Mesendoderm (in vitro differentiated cells): ENCODE measurements at regions not wholly inside any gene's neighbourhood (a gene's known extent, or its start where the extent isn't known, plus 50 kb on each side); places are given as distances from the start of the nearest gene placed in this dataset.
A peak's percentile ranks its signal among the peaks of the same experiment; 100 is the strongest.

Experiments used
- DNase-seq: peaks from one replicate; pipeline ENCODE4 v3.0.0; 2013
- H2AK5ac ChIP-seq: 2 replicates; pipeline ENCODE4 v1.6.1; 2013; ENCODE audit warnings: low read length, inconsistent platforms
- H2BK120ac ChIP-seq: 2 replicates; pipeline ENCODE4 v1.6.1; 2013; ENCODE audit warnings: low read depth, mild to moderate bottlenecking, low read length, moderate library complexity, mixed read lengths
- H2BK15ac ChIP-seq: replicated peaks from 2 replicates; pipeline ENCODE4 v1.6.1; 2013; ENCODE audit warnings: low read depth, mild to moderate bottlenecking, moderate library complexity
- H2BK5ac ChIP-seq: 2 replicates; pipeline ENCODE4 v1.6.1; 2013; ENCODE audit warnings: low read length, inconsistent platforms
- H3K18ac ChIP-seq: 2 replicates; pipeline ENCODE4 v1.6.1; 2013; ENCODE audit warnings: mild to moderate bottlenecking, low read length, mixed read lengths
- H3K23ac ChIP-seq: one replicate; pipeline ENCODE4 v1.6.1; 2013; ENCODE audit warnings: low read length
- H3K27ac ChIP-seq: 2 replicates; pipeline ENCODE4 v1.5.1; 2013; ENCODE audit warnings: low read depth, mild to moderate bottlenecking, inconsistent platforms, low read length, moderate library complexity
- H3K27me3 ChIP-seq: 2 replicates; pipeline ENCODE4 v1.6.1; 2013; ENCODE audit warnings: low read length, control low read depth, mild to moderate bottlenecking, inconsistent platforms; ENCODE audit not compliant: insufficient read depth, poor library complexity
- H3K36me3 ChIP-seq: 2 replicates; pipeline ENCODE4 v1.6.1; 2013; ENCODE audit warnings: low read length, inconsistent platforms; ENCODE audit not compliant: control insufficient read depth, insufficient read depth
- H3K4ac ChIP-seq: one replicate; pipeline ENCODE4 v1.6.1; 2013; ENCODE audit warnings: low read depth, mild to moderate bottlenecking, low read length, moderate library complexity
- H3K4me1 ChIP-seq: 2 replicates; pipeline ENCODE4 v1.6.1; 2013; ENCODE audit warnings: low read depth, low read length, inconsistent platforms; ENCODE audit not compliant: control insufficient read depth
- H3K4me2 ChIP-seq: 2 replicates; pipeline ENCODE4 v1.6.1; 2013; ENCODE audit warnings: low read length
- H3K4me3 ChIP-seq: 2 replicates; pipeline ENCODE4 v1.5.1; 2013; ENCODE audit warnings: mild to moderate bottlenecking, low read length
- H3K56ac ChIP-seq: one replicate; pipeline ENCODE4 v1.6.1; 2013; ENCODE audit warnings: low read length
- H3K79me1 ChIP-seq: 2 replicates; pipeline ENCODE4 v1.6.1; 2013; ENCODE audit warnings: low read length, inconsistent platforms
- H3K79me2 ChIP-seq: 2 replicates; pipeline ENCODE4 v1.6.1; 2013; ENCODE audit warnings: mild to moderate bottlenecking, low read length; ENCODE audit not compliant: control insufficient read depth, insufficient read depth
- H3K9ac ChIP-seq: 2 replicates; pipeline ENCODE4 v1.6.1; 2013; ENCODE audit warnings: low read length, inconsistent platforms
- H4K5ac ChIP-seq: one replicate; pipeline ENCODE4 v1.6.1; 2013; ENCODE audit warnings: low read length
- H4K8ac ChIP-seq: one replicate; pipeline ENCODE4 v1.6.1; 2013; ENCODE audit warnings: low read depth, mild to moderate bottlenecking, control low read depth, low read length, moderate library complexity
- WGBS: extraction: QIAGEN DNeasy Blood & Tissue Kit; methylation state at CpG from one replicate; pipeline ENCODE4 v1.1.7; 2013; ENCODE audit warnings: low lambda C conversion rate, missing lambda C conversion rate; ENCODE audit not compliant: insufficient coverage; ENCODE audit errors: extremely low coverage; 5-methylcytosine and 5-hydroxymethylcytosine counted together

DNA sequence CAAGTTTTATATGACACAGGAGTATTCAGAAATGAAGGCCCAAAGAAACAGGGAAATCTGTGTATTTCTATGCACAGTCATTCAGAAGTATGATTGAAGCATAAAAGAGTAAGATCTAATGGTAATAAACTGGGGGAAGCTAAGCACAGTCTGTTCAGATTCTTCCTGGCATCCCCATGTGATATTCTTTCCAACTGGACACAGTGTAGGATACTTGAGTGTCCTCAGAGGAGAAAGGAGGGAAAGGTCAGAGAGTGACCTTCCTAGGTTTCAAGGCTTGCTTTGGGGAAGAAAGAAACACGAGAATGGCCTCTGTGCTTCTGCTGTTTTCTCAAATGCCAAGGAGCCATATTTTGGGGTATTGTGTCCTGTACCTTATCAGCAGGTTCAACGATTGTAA lies 1798.4 kb upstream of the WWC1 start:
- Histone ChIP-seq H3K4me1 (no peaks in the 10 kb centered on the region), H3K27me3 (no peaks in the 10 kb centered on the region), H2BK120ac (no peak overlapping the region), H3K4me2 (no peak overlapping the region), H4K8ac (no peak overlapping the region), H3K56ac (no peak overlapping the region), H3K9ac (no peak overlapping the region), H3K36me3 (no peaks in the 10 kb centered on the region), H2BK15ac (no peak overlapping the region), H3K18ac (no peak overlapping the region), H4K5ac (no peak overlapping the region), H3K27ac (no peak overlapping the region), H2BK5ac (no peak overlapping the region), H2AK5ac (no peak overlapping the region), H3K4ac (no peak overlapping the region), H3K79me1 (no peaks in the 10 kb centered on the region), H3K23ac (no peak overlapping the region), H3K79me2 (no peaks in the 10 kb centered on the region), H3K4me3 (no peak overlapping the region)
- no CpG with 5 or more reads among the region's 2 CpGs for WGBS
- no peak for DNase-seq

GRCh38 chr5:166493612-166494011 lies 1797.8 kb upstream of the WWC1 start:
- no peak overlapping the region for H2AK5ac ChIP-seq
- H4K8ac ChIP-seq = no peak overlapping the region
- H2BK15ac ChIP-seq = no peak overlapping the region
- no peaks in the 10 kb centered on the region for H3K79me2 ChIP-seq
- no peak overlapping the region for H2BK5ac ChIP-seq
- no peak overlapping the region for H3K56ac ChIP-seq
- H3K9ac ChIP-seq = no peak overlapping the region
- no peak overlapping the region for H4K5ac ChIP-seq
- no peaks in the 10 kb centered on the region for H3K36me3 ChIP-seq
- H3K79me1 ChIP-seq = no peaks in the 10 kb centered on the region
- no peak overlapping the region for H3K4me3 ChIP-seq
- H3K27me3 ChIP-seq = no peaks in the 10 kb centered on the region
- H3K4me2 ChIP-seq = no peak overlapping the region
- DNase-seq = peak; percentile 52
- no peak overlapping the region for H3K4ac ChIP-seq
- no CpG with 5 or more reads among the region's 7 CpGs for WGBS
- H3K18ac ChIP-seq = no peak overlapping the region
- H3K4me1 ChIP-seq = no peaks in the 10 kb centered on the region
- no peak overlapping the region for H3K27ac ChIP-seq
- no peak overlapping the region for H2BK120ac ChIP-seq
- H3K23ac ChIP-seq = no peak overlapping the region

DNA sequence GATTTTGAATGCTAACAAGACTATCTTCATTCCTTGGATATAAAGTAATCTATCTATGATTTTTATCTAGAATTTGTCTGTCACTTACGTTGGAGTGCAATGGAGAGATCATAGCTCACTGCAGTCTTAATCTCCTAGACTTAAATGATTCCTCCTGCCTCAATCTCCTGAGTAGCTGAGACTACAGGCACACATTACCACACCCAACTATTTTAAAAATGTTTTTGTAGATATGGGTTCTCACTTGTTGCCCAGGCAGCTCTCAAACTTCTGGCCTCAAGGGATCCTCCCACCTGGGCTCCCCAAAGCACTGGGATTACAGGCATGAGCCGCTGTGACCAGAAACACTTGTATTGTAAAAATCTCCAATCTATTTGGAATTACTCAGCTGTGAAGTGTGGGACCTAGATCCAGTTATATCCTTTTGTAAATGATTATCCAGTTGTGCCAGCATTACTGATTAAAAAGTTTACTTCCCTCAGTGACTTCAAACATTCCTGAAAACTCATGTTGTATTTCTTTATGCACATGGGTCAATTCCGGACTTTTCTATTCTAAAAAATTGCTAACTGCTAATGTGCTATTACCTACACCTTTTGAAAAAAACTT lies 1793.8 kb upstream of the WWC1 start:
- H2BK5ac ChIP-seq = no peak overlapping the region
- H3K27me3 ChIP-seq = no peaks in the 10 kb centered on the region
- H3K4me2 ChIP-seq = no peak overlapping the region
- no peak overlapping the region for H2BK15ac ChIP-seq
- no peaks in the 10 kb centered on the region for H3K79me1 ChIP-seq
- no peak overlapping the region for H3K4ac ChIP-seq
- DNase-seq = peak; percentile 56
- H3K23ac ChIP-seq = no peak overlapping the region
- no peaks in the 10 kb centered on the region for H3K36me3 ChIP-seq
- WGBS = no CpG with 5 or more reads among the region's 3 CpGs
- no peak overlapping the region for H3K27ac ChIP-seq
- H4K5ac ChIP-seq = no peak overlapping the region
- no peak overlapping the region for H3K9ac ChIP-seq
- no peak overlapping the region for H3K18ac ChIP-seq
- H3K4me1 ChIP-seq = no peaks in the 10 kb centered on the region
- no peak overlapping the region for H2BK120ac ChIP-seq
- H3K56ac ChIP-seq = no peak overlapping the region
- H3K79me2 ChIP-seq = no peaks in the 10 kb centered on the region
- no peak overlapping the region for H3K4me3 ChIP-seq
- H2AK5ac ChIP-seq = no peak overlapping the region
- no peak overlapping the region for H4K8ac ChIP-seq

DNA sequence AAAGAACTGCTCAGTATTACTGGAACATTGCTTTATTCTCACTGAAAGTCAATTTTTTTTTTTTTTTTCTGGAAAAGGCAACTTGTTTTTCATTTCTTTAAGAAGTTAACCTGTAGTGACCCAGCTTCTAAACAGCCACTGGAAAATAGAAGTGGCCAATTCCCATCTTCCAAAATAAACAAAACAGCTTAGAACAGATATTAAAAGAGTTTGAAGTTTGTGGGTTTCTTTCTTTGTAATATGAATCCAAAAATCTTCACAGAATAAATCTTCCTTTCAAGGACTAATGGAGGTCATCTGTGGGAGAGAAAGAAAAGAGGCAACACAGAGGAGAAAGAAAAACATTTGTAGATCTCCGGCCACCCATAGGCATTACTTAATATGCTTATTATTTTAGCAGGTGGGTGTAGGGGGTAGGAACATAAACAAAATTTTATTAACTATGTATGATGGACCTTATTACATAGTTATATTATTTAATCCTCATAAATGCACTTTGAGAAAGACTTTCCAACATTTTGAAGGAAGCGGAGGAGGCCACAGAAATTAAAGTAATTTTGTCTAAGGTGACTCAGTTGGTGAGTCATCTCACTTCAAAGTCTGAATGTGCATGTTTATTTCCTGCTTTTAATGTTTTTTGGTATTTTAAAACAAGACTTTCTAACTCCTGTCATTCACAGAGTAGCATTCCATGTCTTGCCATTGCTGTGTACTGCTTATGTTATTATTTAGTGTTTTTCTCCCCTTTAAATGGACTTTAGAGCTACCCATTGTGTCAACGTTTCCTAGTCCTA lies 1791.8 kb upstream of the WWC1 start:
- Histone ChIP-seq H2BK5ac (no peak overlapping the region), H3K4me3 (no peak overlapping the region), H3K9ac (no peak overlapping the region), H3K79me1 (no peaks in the 10 kb centered on the region), H3K23ac (no peak overlapping the region), H2AK5ac (no peak overlapping the region), H3K27me3 (no peaks in the 10 kb centered on the region), H4K8ac (no peak overlapping the region), H4K5ac (no peak overlapping the region), H3K4ac (no peak overlapping the region), H3K4me2 (no peak overlapping the region), H3K27ac (no peak overlapping the region), H3K18ac (no peak overlapping the region), H3K36me3 (no peaks in the 10 kb centered on the region), H2BK120ac (no peak overlapping the region), H3K4me1 (no peaks in the 10 kb centered on the region), H3K56ac (no peak overlapping the region), H2BK15ac (no peak overlapping the region), H3K79me2 (no peaks in the 10 kb centered on the region)
- WGBS = no CpG with 5 or more reads among the region's 3 CpGs
- no peak for DNase-seq

DNA sequence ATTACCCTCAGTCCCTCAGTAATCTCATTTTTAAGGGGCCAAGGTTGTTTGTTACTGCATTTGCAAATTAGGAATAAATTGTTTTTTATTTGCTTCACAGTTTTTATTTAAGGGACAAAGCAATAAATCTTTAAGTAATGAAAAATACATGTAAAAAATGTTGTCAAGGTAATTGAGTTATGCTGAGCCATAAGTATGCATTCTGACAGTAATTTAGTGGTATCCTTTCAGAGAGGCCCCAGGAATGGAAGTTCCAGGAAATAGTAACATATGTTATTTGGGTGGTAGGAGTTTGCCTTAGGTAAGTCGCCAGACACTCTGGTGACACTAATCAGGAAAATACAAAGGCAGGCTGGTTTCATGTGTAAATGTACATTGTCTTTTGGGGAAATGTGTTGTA lies 1787.9 kb upstream of the WWC1 start:
- no peaks in the 10 kb centered on the region for H3K4me1 ChIP-seq
- H3K27ac ChIP-seq = no peak overlapping the region
- no peaks in the 10 kb centered on the region for H3K36me3 ChIP-seq
- whole genome bisulfite sequencing = no CpG with 5 or more reads among the region's 1 CpG
- H2BK120ac ChIP-seq = no peak overlapping the region
- no peak overlapping the region for H4K8ac ChIP-seq
- no peak for DNase-seq
- H3K9ac ChIP-seq = no peak overlapping the region
- H2BK5ac ChIP-seq = no peak overlapping the region
- H2AK5ac ChIP-seq = no peak overlapping the region
- no peak overlapping the region for H3K4me3 ChIP-seq
- no peak overlapping the region for H3K56ac ChIP-seq
- no peak overlapping the region for H3K4me2 ChIP-seq
- H3K27me3 ChIP-seq = no peaks in the 10 kb centered on the region
- H3K4ac ChIP-seq = no peak overlapping the region
- no peak overlapping the region for H4K5ac ChIP-seq
- H3K23ac ChIP-seq = no peak overlapping the region
- H2BK15ac ChIP-seq = no peak overlapping the region
- no peaks in the 10 kb centered on the region for H3K79me2 ChIP-seq
- no peaks in the 10 kb centered on the region for H3K79me1 ChIP-seq
- H3K18ac ChIP-seq = no peak overlapping the region
